Tibial artery (tissue), 4 donors: ENCODE measurements at regions not wholly inside any gene's neighbourhood (a gene's known extent, or its start where the extent isn't known, plus 50 kb on each side); places are given as distances from the start of the nearest gene placed in this dataset.

ENCODE experiments used
- DNase-seq, 2 donors: peaks; one replicate each; pipeline ENCODE4 v3.0.0-alpha.2; 2019
- H3K27ac ChIP-seq, 2 donors: fragments of 200-600 bp; sonication (generic) in 1 of 2; 1 replicate in 1 of 2; 2 replicates in 1 of 2; pipeline ENCODE4 v1.5.1; 2018 to 2019; ENCODE audit warnings: mild to moderate bottlenecking in 1 of 2
- H3K27me3 ChIP-seq, 2 donors: fragments of 200-600 bp; sonication (generic) in 1 of 2; one replicate each; pipeline versions ENCODE4 v1.5.1 to v1.6.0; 2016 to 2019
- H3K36me3 ChIP-seq, 3 donors: fragments of 200-600 bp; sonication (generic) in 2 of 3; one replicate each; pipeline ENCODE4 v1.5.1; 2016 to 2019; ENCODE audit warnings: mild to moderate bottlenecking in 2 of 3
- H3K4me1 ChIP-seq, 4 donors: fragments of 200-600 bp; sonication (generic) in 2 of 4; 1 replicate in 3 of 4; 2 replicates in 1 of 4; pipeline ENCODE4 v1.5.1; 2016 to 2019
- H3K4me3 ChIP-seq, 2 donors: fragments of 200-600 bp; sonication (generic) in 1 of 2; 1 replicate in 1 of 2; 2 replicates in 1 of 2; pipeline ENCODE4 v1.5.1; 2018 to 2019; ENCODE audit warnings: mild to moderate bottlenecking in 2 of 2
- H3K9me3 ChIP-seq, 3 donors: fragments of 200-600 bp; sonication (generic) in 1 of 3; one replicate each; pipeline ENCODE4 v1.5.1; 2016 to 2019
- CTCF ChIP-seq, 2 experiments: fragments of 200-600 bp in 1 of 2; fragments of 450-650 bp in 1 of 2; IDR thresholded peaks; one replicate each; pipeline ENCODE4 v1.5.1; 2017 to 2019; ENCODE audit warnings: antibody characterized with exemption in 2 of 2, mild to moderate bottlenecking in 1 of 2, moderate library complexity in 1 of 2
- intact Hi-C: fragments of 100-400 bp; cut with DNase I; formaldehyde crosslinking; loops from one replicate; pipeline ENCODE4 v1.15.0; 2023; ENCODE audit warnings: low total_unique reads

- Histone ChIP-seq H3K9me3 (no peaks in the 10 kb centered on the region), H3K36me3 (no peaks in the 10 kb centered on the region), H3K4me3 (no peak overlapping the region), H3K4me1 (no peaks in the 10 kb centered on the region), H3K27me3 (no peaks in the 10 kb centered on the region), H3K27ac (no peak overlapping the region)
- TF ChIP-seq CTCF (IDR thresholded peaks at IDR 0.05): no peak
- intact Hi-C loops: no loop called here
- no peak for DNase-seq
These were observed 344.8 kb upstream of the USP15 start for GRCh38 chr12:61915420-61915819.

GRCh38 chr12:61916831-61917230 lies 343.4 kb upstream of the USP15 start:
- no peak for DNase-seq
- intact Hi-C loops: no loop called here
- Histone ChIP-seq H3K27me3 (no peaks in the 10 kb centered on the region), H3K4me3 (no peak overlapping the region), H3K36me3 (no peaks in the 10 kb centered on the region), H3K27ac (no peak overlapping the region), H3K9me3 (no peaks in the 10 kb centered on the region), H3K4me1 (no peaks in the 10 kb centered on the region)
- TF ChIP-seq CTCF (IDR thresholded peaks at IDR 0.05): no peak

- Histone ChIP-seq H3K36me3 (no peaks in the 10 kb centered on the region), H3K27ac (no peak overlapping the region), H3K4me1 (no peaks in the 10 kb centered on the region), H3K27me3 (no peaks in the 10 kb centered on the region), H3K4me3 (no peak overlapping the region), H3K9me3 (no peaks in the 10 kb centered on the region)
- no peak for TF ChIP-seq CTCF (IDR thresholded peaks at IDR 0.05)
- no peak for DNase-seq
- intact Hi-C loops: no loop called here
These were observed 340.5 kb upstream of the USP15 start for GRCh38 chr12:61919686-61920085.

- Histone ChIP-seq H3K27me3 (no peaks in the 10 kb centered on the region), H3K27ac (no peak overlapping the region), H3K4me3 (no peak overlapping the region), H3K4me1 (no peaks in the 10 kb centered on the region), H3K36me3 (no peaks in the 10 kb centered on the region), H3K9me3 (no peaks in the 10 kb centered on the region)
- no peak for DNase-seq
- intact Hi-C loops: no loop called here
- TF ChIP-seq CTCF (IDR thresholded peaks at IDR 0.05): no peak
These were observed 340.0 kb upstream of the USP15 start for GRCh38 chr12:61920230-61920629.

GRCh38 chr12:61923152-61923551 lies 337.1 kb upstream of the USP15 start:
- H3K4me3 ChIP-seq: no peak overlapping the region
- H3K4me1 ChIP-seq: no peaks in the 10 kb centered on the region
- H3K36me3 ChIP-seq: no peaks in the 10 kb centered on the region
- intact Hi-C loops: no loop called here
- H3K27me3 ChIP-seq: no peaks in the 10 kb centered on the region
- peaks cover 0 to 4% (median 0%) of the 10 kb centered on the region in 3 donors for H3K9me3 ChIP-seq
- DNase-seq: no peak
- TF ChIP-seq CTCF (IDR thresholded peaks at IDR 0.05): no peak
- H3K27ac ChIP-seq: no peak overlapping the region

GRCh38 chr12:61934564-61934963 lies 325.6 kb upstream of the USP15 start:
- intact Hi-C loops: no loop called here
- H3K4me3 ChIP-seq: no peak overlapping the region
- no peaks in the 10 kb centered on the region for H3K27me3 ChIP-seq
- H3K27ac ChIP-seq: no peak overlapping the region
- no peaks in the 10 kb centered on the region for H3K4me1 ChIP-seq
- no peak for DNase-seq
- no peak for TF ChIP-seq CTCF (IDR thresholded peaks at IDR 0.05)
- no peaks in the 10 kb centered on the region for H3K9me3 ChIP-seq
- H3K36me3 ChIP-seq: no peaks in the 10 kb centered on the region
